ENCODE measurements at regions not wholly inside any gene's neighbourhood (a gene's known extent, or its start where the extent isn't known, plus 50 kb on each side); places are given as distances from the start of the nearest gene placed in this dataset.

GRCh38 chr16:56106527-56106926 lies 84.8 kb upstream of the GNAO1 start:
- no peak overlapping the region for H3K27ac ChIP-seq (ENCODE audit: low read length)
- no peaks in the 10 kb centered on the region for H3K36me3 ChIP-seq (ENCODE audit: control insufficient read depth, insufficient read depth, low read length)
- ChIA-PET POLR2A (no interaction called here), CTCF (no interaction called here)
- H3K4me1 ChIP-seq (ENCODE audit: control insufficient read depth, insufficient read depth, low read length) = peaks cover 4% of the 10 kb centered on the region; the same call in 1 of the 2 replicates
- no peak for ATAC-seq
- no TSS peak for BruUV-seq (replicated peaks)
- intact Hi-C loops (cut with micrococcal nuclease; ENCODE audit: unreplicated experiment) = no loop called here
- in situ Hi-C loops (cut with HindIII; ENCODE audit: low pct_unique_long_range_greater_than_20kb, low sequenced_read_pairs) = no loop called here
- no peak for DNase-seq (ENCODE audit: low read depth, low spot score)
- no peaks in the 10 kb centered on the region for H3K27me3 ChIP-seq (ENCODE audit: control insufficient read depth, insufficient read depth, low read length)
- no peak for TF ChIP-seq SIN3A (IDR thresholded peaks at IDR 0.05; ENCODE audit: borderline replicate concordance, insufficient read depth, low read depth, low read length)
- TF ChIP-seq CTCF (IDR thresholded peaks at IDR 0.05) = no peak
- no peak for TF ChIP-seq POLR2AphosphoS5 (IDR thresholded peaks at IDR 0.05; ENCODE audit: low read depth, low read length)
- TF ChIP-seq REST (IDR thresholded peaks at IDR 0.05; ENCODE audit: insufficient read depth in 1 of 2, low read depth in 2 of 2, low read length in 1 of 2) = no peak
- TF ChIP-seq TCF7L2 (IDR thresholded peaks at IDR 0.05; ENCODE audit: low read depth, low read length) = no peak
- H3K9me3 ChIP-seq (ENCODE audit: control insufficient read depth, insufficient read depth, low read depth, low read length) = no peaks in the 10 kb centered on the region
- H3K4me3 ChIP-seq (ENCODE audit: low read depth in 2 of 2, low read length in 2 of 2) = no peak overlapping the region

- no peak overlapping the region for H3K27ac ChIP-seq (ENCODE audit: low read length)
- H3K9me3 ChIP-seq (ENCODE audit: control insufficient read depth, insufficient read depth, low read depth, low read length) = no peaks in the 10 kb centered on the region
- DNase-seq (ENCODE audit: low read depth, low spot score) (no peak), ATAC-seq (no peak)
- TF ChIP-seq POLR2AphosphoS5 (IDR thresholded peaks at IDR 0.05; ENCODE audit: low read depth, low read length) = no peak
- TF ChIP-seq REST (IDR thresholded peaks at IDR 0.05; ENCODE audit: insufficient read depth in 1 of 2, low read depth in 2 of 2, low read length in 1 of 2) = no peak
- no peak for TF ChIP-seq CTCF (IDR thresholded peaks at IDR 0.05)
- no peak for TF ChIP-seq TCF7L2 (IDR thresholded peaks at IDR 0.05; ENCODE audit: low read depth, low read length)
- no peak for TF ChIP-seq SIN3A (IDR thresholded peaks at IDR 0.05; ENCODE audit: borderline replicate concordance, insufficient read depth, low read depth, low read length)
- no peaks in the 10 kb centered on the region for H3K27me3 ChIP-seq (ENCODE audit: control insufficient read depth, insufficient read depth, low read length)
- H3K4me3 ChIP-seq (ENCODE audit: low read depth in 2 of 2, low read length in 2 of 2) = no peak overlapping the region
- BruUV-seq (replicated peaks) = no TSS peak
- ChIA-PET CTCF (no interaction called here), POLR2A (no interaction called here)
- intact Hi-C loops (cut with micrococcal nuclease; ENCODE audit: unreplicated experiment) = no loop called here
- H3K4me1 ChIP-seq (ENCODE audit: control insufficient read depth, insufficient read depth, low read length) = peaks cover 4% of the 10 kb centered on the region; the same call in 1 of the 2 replicates
- H3K36me3 ChIP-seq (ENCODE audit: control insufficient read depth, insufficient read depth, low read length) = no peaks in the 10 kb centered on the region
- in situ Hi-C loops (cut with HindIII; ENCODE audit: low pct_unique_long_range_greater_than_20kb, low sequenced_read_pairs) = no loop called here
Observed at GRCh38 chr16:56102906-56103305, 88.4 kb upstream of the GNAO1 start.
